RPMI8226 (cell line): ENCODE measurements at regions not wholly inside any gene's neighbourhood (a gene's known extent, or its start where the extent isn't known, plus 50 kb on each side); places are given as distances from the start of the nearest gene placed in this dataset.
A peak's percentile ranks its signal among the peaks of the same experiment; 100 is the strongest.

ENCODE experiments used
- DNase-seq: peaks from one replicate; pipeline ENCODE4 v3.0.0-alpha.2; 2015

- DNase-seq, result no peak
These were observed 317.9 kb upstream of the VRK2 start for GRCh38 chr2:57728691-57729090.

- DNase-seq, result no peak
These were observed 312.6 kb upstream of the VRK2 start for GRCh38 chr2:57733956-57734355.

- no peak for DNase-seq
These were observed 305.7 kb upstream of the VRK2 start for GRCh38 chr2:57740891-57741290.

- DNase-seq, result no peak
These were observed 293.0 kb upstream of the VRK2 start for GRCh38 chr2:57753636-57754035.

- DNase-seq, result no peak
These were observed 287.9 kb upstream of the VRK2 start for GRCh38 chr2:57758686-57759085.

- no peak for DNase-seq
These were observed 287.5 kb upstream of the VRK2 start for GRCh38 chr2:57759131-57759530.

GRCh38 chr2:57759822-57760300 is 286.7 kb upstream of the VRK2 start:
- peak; percentile 76 for DNase-seq

- no peak for DNase-seq
These were observed 286.2 kb upstream of the VRK2 start for GRCh38 chr2:57760381-57760801.

GRCh38 chr2:57776916-57777315 is 269.7 kb upstream of the VRK2 start:
- DNase-seq, result no peak

GRCh38 chr2:57782587-57782986 is 264.0 kb upstream of the VRK2 start:
- DNase-seq, result no peak

- DNase-seq, result no peak
These were observed 253.3 kb upstream of the VRK2 start for GRCh38 chr2:57793310-57793709.

GRCh38 chr2:57796527-57796926 is 250.1 kb upstream of the VRK2 start:
- no peak for DNase-seq

GRCh38 chr2:57798346-57798745 is 248.3 kb upstream of the VRK2 start:
- DNase-seq, result no peak

- DNase-seq, result no peak
These were observed 244.4 kb upstream of the VRK2 start for GRCh38 chr2:57802243-57802642.

- DNase-seq, result no peak
These were observed 241.6 kb upstream of the VRK2 start for GRCh38 chr2:57804971-57805370.

- no peak for DNase-seq
These were observed 240.1 kb upstream of the VRK2 start for GRCh38 chr2:57806449-57806968.

- DNase-seq, result no peak
These were observed 237.4 kb upstream of the VRK2 start for GRCh38 chr2:57809230-57809629.

- DNase-seq, result no peak
These were observed 225.5 kb upstream of the VRK2 start for GRCh38 chr2:57821088-57821487.

- no peak for DNase-seq
These were observed 218.4 kb upstream of the VRK2 start for GRCh38 chr2:57828221-57828620.

GRCh38 chr2:57834666-57835065 is 211.9 kb upstream of the VRK2 start:
- DNase-seq, result no peak

GRCh38 chr2:57842531-57842930 is 204.1 kb upstream of the VRK2 start:
- no peak for DNase-seq

GRCh38 chr2:57843158-57843557 is 203.4 kb upstream of the VRK2 start:
- no peak for DNase-seq

GRCh38 chr2:57848723-57849122 is 197.9 kb upstream of the VRK2 start:
- no peak for DNase-seq

GRCh38 chr2:57849843-57850242 is 196.8 kb upstream of the VRK2 start:
- DNase-seq, result no peak

- DNase-seq, result peak; percentile 11
These were observed 196.0 kb upstream of the VRK2 start for GRCh38 chr2:57850415-57851130.
